GM18519 (cell line): ENCODE measurements at regions not wholly inside any gene's neighbourhood (a gene's known extent, or its start where the extent isn't known, plus 50 kb on each side); places are given as distances from the start of the nearest gene placed in this dataset.

Experiments used
- ATAC-seq: cut with Tn5 transposase; IDR thresholded peaks from one replicate; pipeline ENCODE4 v1.9.1; 2021; ENCODE audit warnings: mild to moderate bottlenecking, moderate library complexity; ENCODE audit not compliant: unreplicated experiment, low FRiP score

- no peak for ATAC-seq
Observed at GRCh38 chr16:66001432-66001831, 365.1 kb upstream of the CDH5 start.

- no peak for ATAC-seq
Observed at GRCh38 chr16:65998443-65998842, 368.0 kb upstream of the CDH5 start.

DNA sequence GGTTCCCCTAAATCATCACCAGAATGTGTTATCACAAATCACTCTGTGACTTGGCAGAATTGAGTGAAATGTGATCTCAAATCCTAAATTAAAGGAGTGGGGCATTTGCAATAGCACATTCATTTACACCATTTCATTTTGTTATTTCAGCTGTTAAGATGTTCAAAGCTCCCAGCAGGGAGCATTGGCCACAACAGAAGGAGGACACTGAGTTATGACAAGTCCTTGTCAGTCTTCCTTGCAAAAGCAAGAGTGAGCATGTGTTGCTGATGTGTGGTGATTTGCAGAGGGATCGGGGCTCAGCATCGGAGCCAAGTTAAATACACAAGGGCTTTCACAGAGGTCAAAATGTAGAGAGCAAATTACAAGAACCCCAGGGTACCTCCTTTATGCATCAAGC, 372.2 kb upstream of the CDH5 start:
- ATAC-seq, result no peak

GRCh38 chr16:65991149-65991701, 375.3 kb upstream of the CDH5 start:
- no peak for ATAC-seq

- no peak for ATAC-seq
Observed at GRCh38 chr16:65989861-65990604, 376.5 kb upstream of the CDH5 start.

DNA sequence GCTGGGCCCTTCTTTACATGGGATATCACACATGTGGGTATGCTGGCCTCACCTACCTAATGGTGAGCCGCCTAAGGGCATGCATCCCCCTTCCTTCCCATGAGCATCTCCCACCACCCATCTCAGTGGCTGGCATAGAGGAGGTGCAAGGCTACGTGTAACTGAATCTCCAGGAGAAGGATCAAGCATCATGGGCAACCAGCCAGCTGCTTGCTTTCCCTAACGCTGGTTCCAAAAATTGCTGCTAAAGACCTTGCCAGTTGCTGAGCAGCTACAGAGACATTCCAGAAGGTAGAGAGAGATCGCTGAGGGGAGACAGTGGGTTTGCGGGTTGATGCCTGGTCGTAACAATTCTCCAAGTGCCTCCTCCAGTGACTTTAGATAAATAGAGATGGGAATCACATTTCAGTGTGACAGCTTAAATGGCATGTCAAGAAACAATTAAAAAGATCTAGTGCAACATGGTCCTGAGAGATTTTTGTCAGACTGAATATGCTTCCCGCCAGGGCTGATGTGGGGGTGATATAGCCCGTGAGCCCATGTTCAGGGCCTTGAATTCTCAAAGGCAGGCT, 378.4 kb upstream of the CDH5 start:
- ATAC-seq, result no peak

GRCh38 chr16:65984296-65984695, 382.2 kb upstream of the CDH5 start:
- ATAC-seq, result no peak

- no peak for ATAC-seq
Observed at GRCh38 chr16:65981057-65981456, 385.4 kb upstream of the CDH5 start.

GRCh38 chr16:65975049-65975708, 391.3 kb upstream of the CDH5 start:
- no peak for ATAC-seq

- ATAC-seq, result no peak
Observed at GRCh38 chr16:65967376-65967775, 399.1 kb upstream of the CDH5 start.

DNA sequence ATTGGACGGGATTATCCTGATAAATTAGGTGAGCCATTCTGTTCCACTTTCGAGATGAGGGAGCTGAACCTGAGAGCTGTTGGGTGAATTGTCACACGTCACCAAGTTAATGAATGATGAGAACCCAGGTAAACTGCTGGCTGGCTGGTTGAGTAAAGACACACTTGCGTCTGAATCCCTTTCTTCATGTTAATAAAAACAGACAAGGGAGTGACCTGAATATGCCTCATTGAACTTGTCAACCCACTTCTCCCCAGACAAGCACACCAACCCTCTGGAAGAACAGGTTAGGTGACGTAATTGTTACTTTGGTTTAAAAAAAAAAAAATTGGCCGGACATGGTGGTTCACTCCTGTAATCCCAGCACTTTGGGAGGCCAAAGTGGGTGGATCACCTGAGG, 400.9 kb upstream of the CDH5 start:
- no peak for ATAC-seq

DNA sequence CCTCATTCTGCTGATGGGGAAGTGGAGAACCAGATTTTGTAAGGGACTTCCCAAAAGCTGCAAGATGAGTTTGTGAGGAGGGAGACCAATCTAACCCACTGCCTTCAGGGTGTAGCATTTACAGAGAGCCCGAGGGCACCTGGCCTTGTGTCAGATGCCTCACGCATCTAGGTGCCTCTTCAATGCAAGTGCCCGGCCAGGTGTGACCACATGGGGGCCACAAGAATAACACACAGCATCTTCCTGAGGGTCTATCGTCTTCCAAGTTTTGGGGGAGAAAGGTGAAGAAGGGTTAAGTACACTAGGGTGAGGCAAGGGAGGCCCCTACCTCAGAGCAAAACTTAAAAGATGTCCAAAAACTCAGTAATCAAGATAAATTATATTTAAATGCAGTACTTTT, 401.7 kb upstream of the CDH5 start:
- ATAC-seq, result no peak

- no peak for ATAC-seq
Observed at GRCh38 chr16:65961476-65962143, 404.9 kb upstream of the CDH5 start.

- no peak for ATAC-seq
Observed at GRCh38 chr16:65959983-65960382, 406.5 kb upstream of the CDH5 start.

DNA sequence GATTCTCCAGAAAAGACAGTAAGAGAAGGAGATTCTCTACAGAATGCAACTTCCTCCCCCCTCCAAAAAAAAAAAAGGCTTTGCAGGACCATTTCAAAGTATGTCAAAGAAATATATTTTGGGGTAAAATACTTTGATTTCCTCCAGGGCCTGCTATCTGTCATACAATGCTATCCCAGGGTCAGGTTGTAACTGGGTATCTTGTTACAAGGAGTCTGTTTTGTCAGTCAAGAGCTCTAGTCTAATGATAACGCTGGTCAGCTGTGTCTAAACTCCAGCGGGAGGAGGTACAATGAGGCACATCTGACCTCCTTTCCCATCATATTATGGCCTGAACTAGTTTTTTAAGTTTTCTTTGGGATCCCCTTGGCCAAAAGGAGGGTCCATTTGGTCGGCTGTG, 408.4 kb upstream of the CDH5 start:
- no peak for ATAC-seq

DNA sequence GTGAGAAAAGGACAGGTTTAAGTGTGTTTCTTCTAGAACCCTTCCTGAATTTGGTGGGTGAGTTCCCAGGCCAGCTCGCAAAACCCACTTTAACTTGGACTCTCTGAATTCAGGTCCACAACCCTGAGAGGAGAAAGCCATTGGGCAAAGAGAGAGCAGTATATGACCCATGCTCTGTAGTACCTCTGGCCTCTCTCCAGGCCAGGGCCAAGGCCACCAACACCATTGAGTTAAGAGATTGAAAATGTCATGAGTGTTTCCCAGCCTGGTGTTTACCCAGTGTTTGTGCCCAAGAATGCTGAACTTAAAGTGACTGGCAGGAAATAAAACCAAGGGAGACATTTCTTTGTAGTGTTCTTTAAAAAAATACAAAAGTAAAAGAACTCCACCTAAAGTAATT, 410.4 kb upstream of the CDH5 start:
- ATAC-seq, result no peak

DNA sequence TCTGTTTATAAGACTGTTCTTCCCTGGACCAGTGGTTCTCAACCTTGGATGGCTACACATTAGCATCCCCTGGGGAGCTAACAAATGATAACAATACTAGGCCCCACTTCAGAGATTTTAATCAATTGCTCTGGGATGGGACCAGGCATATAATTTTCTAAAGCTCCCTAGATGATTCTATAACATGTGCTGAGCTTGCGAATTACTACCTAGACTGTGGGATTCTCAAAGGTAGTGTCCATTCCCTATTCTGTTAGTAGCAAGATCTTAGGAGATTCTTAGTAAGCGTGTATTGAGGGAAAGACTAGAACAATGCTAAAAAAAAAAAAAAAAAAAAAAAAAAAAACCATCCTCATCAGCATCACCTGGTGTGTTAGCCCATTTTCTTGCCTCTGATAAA, 412.0 kb upstream of the CDH5 start:
- no peak for ATAC-seq

DNA sequence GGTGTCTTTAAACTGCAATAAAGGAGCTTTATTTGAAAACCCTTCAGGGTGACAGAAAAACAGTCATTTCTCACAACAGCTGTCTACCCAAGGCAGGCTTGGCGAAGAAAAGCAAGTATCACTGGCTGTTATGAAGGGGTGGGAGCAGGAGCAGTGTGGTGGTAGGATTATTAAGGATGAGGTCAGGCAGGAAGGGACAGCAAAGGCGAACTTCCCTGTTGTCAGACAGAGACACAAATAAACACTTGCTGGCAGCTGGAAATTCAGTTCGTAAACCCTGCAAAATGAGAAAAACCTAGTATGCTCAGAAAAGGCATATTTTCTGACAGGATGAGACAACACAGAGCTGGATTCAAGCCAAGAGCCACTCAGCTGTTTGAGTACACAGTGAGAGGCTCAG, 416.3 kb upstream of the CDH5 start:
- no peak for ATAC-seq

DNA sequence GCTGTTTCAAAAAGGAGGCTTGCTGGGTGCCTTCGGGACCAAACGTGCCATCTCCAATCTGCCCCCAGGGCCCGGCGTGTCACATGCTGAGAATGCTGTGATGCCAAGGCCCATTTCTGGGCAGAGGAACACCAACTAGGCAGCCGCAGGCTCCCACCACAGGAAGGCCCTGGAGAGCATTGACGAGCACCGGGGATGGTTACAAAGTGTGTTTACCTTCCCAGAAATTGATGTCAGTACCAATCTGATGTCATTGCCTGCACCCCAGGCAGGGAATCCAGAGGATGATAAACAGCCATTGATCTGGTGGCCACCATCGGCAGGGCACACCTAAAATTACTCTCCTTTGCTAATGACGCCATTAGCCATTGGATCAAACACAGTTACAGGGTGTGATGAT, 418.1 kb upstream of the CDH5 start:
- ATAC-seq, result no peak

GRCh38 chr16:65947951-65948350, 418.5 kb upstream of the CDH5 start:
- ATAC-seq, result no peak

DNA sequence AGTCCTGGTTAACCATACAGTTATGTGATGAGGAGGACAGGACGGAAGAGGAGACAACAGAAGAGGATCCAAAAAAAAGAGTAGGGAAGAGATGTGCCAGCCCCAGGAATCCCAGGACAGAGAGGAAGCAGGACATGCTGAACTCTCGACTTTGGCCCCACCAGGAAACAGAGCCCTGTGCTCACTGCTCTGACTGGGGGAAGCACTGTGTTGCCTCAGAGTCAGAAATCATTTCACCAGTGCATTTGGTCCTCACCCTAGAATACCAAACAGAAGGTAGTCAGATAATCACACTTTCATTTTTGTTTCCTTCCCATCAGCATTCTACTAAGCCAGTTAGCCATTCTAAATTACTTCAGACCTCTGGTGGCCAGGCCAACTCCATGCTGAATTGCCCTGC, 421.0 kb upstream of the CDH5 start:
- ATAC-seq, result no peak
